Activated naive CD4-positive, alpha-beta T cell treated with anti-CD3 and anti-CD28 coated beads, Interleukin-2, amount 10 ng/mL, durations not matched to agents 7 days and 5 days (primary cell): ENCODE measurements at regions not wholly inside any gene's neighbourhood (a gene's known extent, or its start where the extent isn't known, plus 50 kb on each side); places are given as distances from the start of the nearest gene placed in this dataset.
"Not testable (repeated sequence)": the region's sequence is repeated elsewhere in the genome, so short reads cannot be mapped to it uniquely, and the experiment has no call there.

Experiments used
- CTCF ChIA-PET: fragments of 350-600 bp; sonication (Branson Sonifier 250); formaldehyde crosslinking; loops from one replicate; lab custom pipeline; 2021; ENCODE audit warnings: antibody characterized with exemption; lab: Charles Lee
- DNase-seq: peaks from one replicate; pipeline ENCODE4 v3.0.0-alpha.2; 2020
- H3K27ac Mint-ChIP-seq: one replicate; pipeline ENCODE4 v1.8.0; 2021; ENCODE audit warnings: mild to moderate bottlenecking, moderate library complexity, mixed read lengths
- H3K27me3 Mint-ChIP-seq: one replicate; pipeline ENCODE4 v1.8.0; 2021; ENCODE audit warnings: mild to moderate bottlenecking, mixed read lengths
- H3K36me3 Mint-ChIP-seq: one replicate; pipeline ENCODE4 v1.8.0; 2021; ENCODE audit warnings: mixed read lengths
- H3K4me1 Mint-ChIP-seq: one replicate; pipeline ENCODE4 v1.8.0; 2021; ENCODE audit warnings: mixed read lengths
- H3K4me3 Mint-ChIP-seq: one replicate; pipeline ENCODE4 v1.8.0; 2021; ENCODE audit warnings: mild to moderate bottlenecking, moderate library complexity, mixed read lengths
- H3K9me3 Mint-ChIP-seq: one replicate; pipeline ENCODE4 v1.8.0; 2021; ENCODE audit warnings: mixed read lengths

DNA sequence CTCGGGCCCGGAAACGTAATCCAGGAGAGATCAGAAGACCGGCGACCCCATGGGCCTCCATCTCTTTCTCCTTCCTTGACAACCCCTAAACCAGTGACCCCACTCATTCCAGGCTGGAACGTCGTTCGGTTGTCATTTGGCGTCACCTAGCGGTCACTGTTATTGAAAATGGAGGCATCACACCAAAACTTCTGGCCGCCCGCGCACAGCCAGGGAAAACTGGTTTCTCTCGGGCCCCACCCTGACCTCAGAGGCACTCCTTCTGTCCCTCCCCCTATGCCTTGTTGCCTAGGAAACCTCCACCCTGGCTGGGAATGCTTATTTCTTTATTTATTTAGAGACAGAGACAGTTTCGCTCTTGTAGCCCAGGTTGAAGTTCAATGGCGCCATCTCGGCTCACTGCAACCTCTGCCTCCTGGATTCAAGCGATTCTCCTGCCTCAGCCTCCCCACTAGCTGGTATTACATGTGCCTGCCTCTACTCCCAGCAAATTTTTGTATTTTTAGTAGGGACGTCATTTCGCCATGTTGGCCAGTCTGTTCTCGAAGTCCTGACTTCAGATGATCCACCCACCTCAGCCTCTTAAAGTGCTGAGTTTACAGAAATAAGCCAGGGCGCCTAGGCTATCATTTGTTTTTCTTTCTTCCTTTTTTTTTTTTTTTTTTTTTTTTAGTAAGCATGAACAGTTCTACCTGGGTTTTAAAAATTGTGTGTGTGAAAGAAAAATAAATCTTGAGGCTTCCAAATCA is 2144.1 kb upstream of the TPTE start:
- H3K27me3 Mint-ChIP-seq, CTCF ChIA-PET, H3K4me1 Mint-ChIP-seq, DNase-seq, H3K4me3 Mint-ChIP-seq, H3K27ac Mint-ChIP-seq, H3K36me3 Mint-ChIP-seq, H3K9me3 Mint-ChIP-seq: not testable (repeated sequence)

- H3K27me3 Mint-ChIP-seq, DNase-seq, H3K9me3 Mint-ChIP-seq, H3K4me3 Mint-ChIP-seq, H3K36me3 Mint-ChIP-seq, H3K27ac Mint-ChIP-seq, H3K4me1 Mint-ChIP-seq, CTCF ChIA-PET: not testable (repeated sequence)
Measured at GRCh38 chr21:8380419-8381079, 2140.8 kb upstream of the TPTE start.

- H3K4me3 Mint-ChIP-seq, H3K4me1 Mint-ChIP-seq, H3K27ac Mint-ChIP-seq, H3K27me3 Mint-ChIP-seq, DNase-seq, CTCF ChIA-PET, H3K36me3 Mint-ChIP-seq, H3K9me3 Mint-ChIP-seq: not testable (repeated sequence)
Measured at GRCh38 chr21:8388169-8388939, 2133.0 kb upstream of the TPTE start.

DNA sequence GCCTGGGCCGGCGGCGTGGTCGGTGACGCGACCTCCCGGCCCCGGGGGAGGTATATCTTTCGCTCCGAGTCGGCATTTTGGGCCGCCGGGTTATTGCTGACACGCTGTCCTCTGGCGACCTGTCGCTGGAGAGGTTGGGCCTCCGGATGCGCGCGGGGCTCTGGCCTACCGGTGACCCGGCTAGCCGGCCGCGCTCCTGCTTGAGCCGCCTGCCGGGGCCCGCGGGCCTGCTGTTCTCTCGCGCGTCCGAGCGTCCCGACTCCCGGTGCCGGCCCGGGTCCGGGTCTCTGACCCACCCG is 2132.5 kb upstream of the TPTE start:
- H3K4me3 Mint-ChIP-seq, H3K4me1 Mint-ChIP-seq, H3K36me3 Mint-ChIP-seq, CTCF ChIA-PET, H3K27me3 Mint-ChIP-seq, DNase-seq, H3K9me3 Mint-ChIP-seq, H3K27ac Mint-ChIP-seq: not testable (repeated sequence)

DNA sequence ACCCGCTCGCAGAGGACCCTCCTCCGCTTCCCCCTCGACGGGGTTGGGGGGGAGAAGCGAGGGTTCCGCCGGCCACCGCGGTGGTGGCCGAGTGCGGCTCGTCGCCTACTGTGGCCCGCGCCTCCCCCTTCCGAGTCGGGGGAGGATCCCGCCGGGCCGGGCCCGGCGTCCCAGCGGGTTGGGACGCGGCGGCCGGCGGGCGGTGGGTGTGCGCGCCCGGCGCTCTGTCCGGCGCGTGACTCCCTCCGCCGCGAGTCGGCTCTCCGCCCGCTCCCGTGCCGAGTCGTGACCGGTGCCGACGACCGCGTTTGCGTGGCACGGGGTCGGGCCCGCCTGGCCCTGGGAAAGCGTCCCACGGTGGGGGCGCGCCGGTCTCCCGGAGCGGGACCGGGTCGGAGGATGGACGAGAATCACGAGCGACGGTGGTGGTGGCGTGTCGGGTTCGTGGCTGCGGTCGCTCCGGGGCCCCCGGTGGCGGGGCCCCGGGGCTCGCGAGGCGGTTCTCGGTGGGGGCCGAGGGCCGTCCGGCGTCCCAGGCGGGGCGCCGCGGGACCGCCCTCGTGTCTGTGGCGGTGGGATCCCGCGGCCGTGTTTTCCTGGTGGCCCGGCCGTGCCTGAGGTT is 2130.7 kb upstream of the TPTE start:
- H3K36me3 Mint-ChIP-seq, H3K9me3 Mint-ChIP-seq, DNase-seq, CTCF ChIA-PET, H3K27ac Mint-ChIP-seq, H3K4me1 Mint-ChIP-seq, H3K4me3 Mint-ChIP-seq, H3K27me3 Mint-ChIP-seq: not testable (repeated sequence)

DNA sequence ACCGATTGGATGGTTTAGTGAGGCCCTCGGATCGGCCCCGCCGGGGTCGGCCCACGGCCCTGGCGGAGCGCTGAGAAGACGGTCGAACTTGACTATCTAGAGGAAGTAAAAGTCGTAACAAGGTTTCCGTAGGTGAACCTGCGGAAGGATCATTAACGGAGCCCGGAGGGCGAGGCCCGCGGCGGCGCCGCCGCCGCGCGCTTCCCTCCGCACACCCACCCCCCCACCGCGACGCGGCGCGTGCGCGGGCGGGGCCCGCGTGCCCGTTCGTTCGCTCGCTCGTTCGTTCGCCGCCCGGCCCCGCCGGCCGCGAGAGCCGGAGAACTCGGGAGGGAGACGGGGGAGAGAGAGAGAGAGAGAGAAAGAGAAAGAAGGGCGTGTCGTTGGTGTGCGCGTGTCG is 2127.0 kb upstream of the TPTE start:
- H3K9me3 Mint-ChIP-seq, H3K4me1 Mint-ChIP-seq, H3K27me3 Mint-ChIP-seq, H3K27ac Mint-ChIP-seq, CTCF ChIA-PET, H3K4me3 Mint-ChIP-seq, DNase-seq, H3K36me3 Mint-ChIP-seq: not testable (repeated sequence)

- H3K27ac Mint-ChIP-seq, H3K4me3 Mint-ChIP-seq, DNase-seq, H3K36me3 Mint-ChIP-seq, H3K9me3 Mint-ChIP-seq, H3K4me1 Mint-ChIP-seq, CTCF ChIA-PET, H3K27me3 Mint-ChIP-seq: not testable (repeated sequence)
Measured at GRCh38 chr21:8395992-8396391, 2125.4 kb upstream of the TPTE start.

- CTCF ChIA-PET, H3K36me3 Mint-ChIP-seq, DNase-seq, H3K27me3 Mint-ChIP-seq, H3K27ac Mint-ChIP-seq, H3K4me1 Mint-ChIP-seq, H3K4me3 Mint-ChIP-seq, H3K9me3 Mint-ChIP-seq: not testable (repeated sequence)
Measured at GRCh38 chr21:8398870-8399437, 2122.4 kb upstream of the TPTE start.

- DNase-seq, H3K36me3 Mint-ChIP-seq, H3K4me3 Mint-ChIP-seq, H3K27me3 Mint-ChIP-seq, H3K27ac Mint-ChIP-seq, H3K4me1 Mint-ChIP-seq, H3K9me3 Mint-ChIP-seq, CTCF ChIA-PET: not testable (repeated sequence)
Measured at GRCh38 chr21:8399866-8400265, 2121.5 kb upstream of the TPTE start.

- H3K4me3 Mint-ChIP-seq, CTCF ChIA-PET, H3K36me3 Mint-ChIP-seq, H3K27ac Mint-ChIP-seq, DNase-seq, H3K4me1 Mint-ChIP-seq, H3K27me3 Mint-ChIP-seq, H3K9me3 Mint-ChIP-seq: not testable (repeated sequence)
Measured at GRCh38 chr21:8401799-8402198, 2119.6 kb upstream of the TPTE start.

DNA sequence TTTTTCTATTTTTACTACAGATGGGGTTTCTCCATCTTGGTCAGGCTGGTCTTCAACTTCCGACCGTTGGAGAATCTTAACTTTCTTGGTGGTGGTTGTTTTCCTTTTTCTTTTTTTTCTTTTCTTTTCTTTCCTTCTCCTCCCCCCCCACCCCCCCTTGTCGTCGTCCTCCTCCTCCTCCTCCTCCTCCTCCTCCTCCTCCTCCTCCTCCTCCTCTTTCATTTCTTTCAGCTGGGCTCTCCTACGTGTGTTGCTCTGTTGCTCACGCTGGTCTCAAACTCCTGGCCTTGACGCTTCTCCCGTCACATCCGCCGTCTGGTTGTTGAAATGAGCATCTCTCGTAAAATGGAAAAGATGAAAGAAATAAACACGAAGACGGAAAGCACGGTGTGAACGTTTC is 2115.1 kb upstream of the TPTE start:
- H3K4me1 Mint-ChIP-seq, H3K27me3 Mint-ChIP-seq, H3K27ac Mint-ChIP-seq, H3K9me3 Mint-ChIP-seq, DNase-seq, CTCF ChIA-PET, H3K4me3 Mint-ChIP-seq, H3K36me3 Mint-ChIP-seq: not testable (repeated sequence)

DNA sequence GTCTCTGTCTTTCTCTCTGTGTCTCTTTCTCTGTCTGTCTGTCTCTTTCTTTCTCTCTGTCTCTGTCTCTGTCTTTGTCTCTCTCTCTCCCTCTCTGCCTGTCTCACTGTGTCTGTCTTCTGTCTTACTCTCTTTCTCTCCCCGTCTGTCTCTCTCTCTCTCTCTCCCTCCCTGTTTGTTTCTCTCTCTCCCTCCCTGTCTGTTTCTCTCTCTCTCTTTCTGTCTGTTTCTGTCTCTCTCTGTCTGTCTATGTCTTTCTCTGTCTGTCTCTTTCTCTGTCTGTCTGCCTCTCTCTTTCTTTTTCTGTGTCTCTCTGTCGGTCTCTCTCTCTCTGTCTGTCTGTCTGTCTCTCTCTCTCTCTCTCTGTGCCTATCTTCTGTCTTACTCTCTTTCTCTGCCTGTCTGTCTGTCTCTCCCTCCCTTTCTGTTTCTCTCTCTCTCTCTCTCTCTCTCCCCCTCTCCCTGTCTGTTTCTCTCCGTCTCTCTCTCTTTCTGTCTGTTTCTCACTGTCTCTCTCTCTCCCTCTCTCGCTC is 2110.2 kb upstream of the TPTE start:
- H3K9me3 Mint-ChIP-seq, H3K27me3 Mint-ChIP-seq, CTCF ChIA-PET, DNase-seq, H3K4me3 Mint-ChIP-seq, H3K4me1 Mint-ChIP-seq, H3K36me3 Mint-ChIP-seq: not testable (repeated sequence)
- peak overlapping the region; percentile 37 for H3K27ac Mint-ChIP-seq

DNA sequence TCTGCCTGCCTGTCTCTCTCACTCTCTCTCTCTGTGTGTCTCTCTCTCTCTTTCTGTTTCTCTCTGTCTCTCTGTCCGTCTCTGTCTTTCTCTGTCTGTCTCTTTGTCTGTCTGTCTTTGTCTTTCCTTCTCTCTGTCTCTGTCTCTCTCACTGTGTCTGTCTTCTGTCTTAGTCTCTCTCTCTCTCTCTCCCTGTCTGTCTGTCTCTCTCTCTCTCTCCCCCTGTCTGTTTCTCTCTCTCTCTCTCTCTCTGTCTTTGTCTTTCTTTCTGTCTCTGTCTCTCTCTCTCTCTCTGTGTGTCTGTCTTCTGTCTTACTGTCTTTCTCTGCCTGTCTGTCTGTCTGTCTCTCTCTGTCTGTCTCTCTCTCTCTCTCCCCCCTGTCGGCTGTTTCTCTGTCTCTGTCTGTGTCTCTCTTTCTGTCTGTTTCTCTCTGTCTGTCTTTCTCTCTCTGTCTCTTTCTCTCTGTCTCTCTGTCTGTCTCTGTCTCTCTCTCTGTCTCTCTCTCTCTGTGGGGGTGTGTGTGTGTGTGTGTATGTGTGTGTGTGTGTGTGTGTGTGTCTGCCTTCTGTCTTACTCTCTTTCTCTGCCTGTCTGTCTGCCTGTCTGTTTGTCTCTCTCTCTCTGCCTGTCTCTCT is 2101.3 kb upstream of the TPTE start:
- H3K9me3 Mint-ChIP-seq, H3K27me3 Mint-ChIP-seq, DNase-seq, H3K4me1 Mint-ChIP-seq, H3K4me3 Mint-ChIP-seq, H3K36me3 Mint-ChIP-seq, CTCF ChIA-PET: not testable (repeated sequence)
- peak overlapping the region; percentile 3 for H3K27ac Mint-ChIP-seq
